HG02840 (cell line): ENCODE measurements at regions not wholly inside any gene's neighbourhood (a gene's known extent, or its start where the extent isn't known, plus 50 kb on each side); places are given as distances from the start of the nearest gene placed in this dataset.
"Not testable (repeated sequence)": the region's sequence is repeated elsewhere in the genome, so short reads cannot be mapped to it uniquely, and the experiment has no call there.

Source experiments
- ATAC-seq: cut with Tn5 transposase; IDR thresholded peaks from one replicate; pipeline ENCODE4 v1.9.1; 2021; ENCODE audit warnings: mild to moderate bottlenecking, moderate library complexity, moderate number of reproducible peaks; ENCODE audit not compliant: unreplicated experiment, low FRiP score

- ATAC-seq = no peak
Observed at GRCh38 chr3:109648027-109648426, 310.7 kb upstream of the DPPA4 start.

- no peak for ATAC-seq
Observed at GRCh38 chr3:109656225-109656624, 318.9 kb upstream of the DPPA4 start.

- ATAC-seq = no peak
Observed at GRCh38 chr3:109678600-109678999, 341.3 kb upstream of the DPPA4 start.

- ATAC-seq = no peak
Observed at GRCh38 chr3:109679664-109680063, 342.3 kb upstream of the DPPA4 start.

- ATAC-seq = no peak
Observed at GRCh38 chr3:109683746-109684145, 346.4 kb upstream of the DPPA4 start.

- ATAC-seq = no peak
Observed at GRCh38 chr3:109685084-109686079, 348.0 kb upstream of the DPPA4 start.

GRCh38 chr3:109687626-109688025, 350.3 kb upstream of the DPPA4 start:
- no peak for ATAC-seq

- ATAC-seq = no peak
Observed at GRCh38 chr3:109696932-109697331, 359.6 kb upstream of the DPPA4 start.

- no peak for ATAC-seq
Observed at GRCh38 chr3:109702252-109702651, 364.9 kb upstream of the DPPA4 start.

GRCh38 chr3:109702976-109703375, 365.6 kb upstream of the DPPA4 start:
- ATAC-seq = no peak

GRCh38 chr3:109705133-109705532, 367.8 kb upstream of the DPPA4 start:
- ATAC-seq = not testable (repeated sequence)

- no peak for ATAC-seq
Observed at GRCh38 chr3:109707617-109708016, 370.3 kb upstream of the DPPA4 start.

- ATAC-seq = no peak
Observed at GRCh38 chr3:109713288-109713687, 375.9 kb upstream of the DPPA4 start.

GRCh38 chr3:109715707-109716106, 378.4 kb upstream of the DPPA4 start:
- ATAC-seq = no peak

GRCh38 chr3:109718850-109719249, 381.5 kb upstream of the DPPA4 start:
- no peak for ATAC-seq

- no peak for ATAC-seq
Observed at GRCh38 chr3:109728861-109729494, 391.6 kb upstream of the DPPA4 start.

- ATAC-seq = no peak
Observed at GRCh38 chr3:109731639-109732473, 394.5 kb upstream of the DPPA4 start.

GRCh38 chr3:109743981-109744380, 406.6 kb upstream of the DPPA4 start:
- no peak for ATAC-seq

GRCh38 chr3:109772520-109772919, 435.2 kb upstream of the DPPA4 start:
- no peak for ATAC-seq

- ATAC-seq = no peak
Observed at GRCh38 chr3:109774108-109774507, 436.8 kb upstream of the DPPA4 start.

- no peak for ATAC-seq
Observed at GRCh38 chr3:109784285-109784684, 446.9 kb upstream of the DPPA4 start.
